ENCODE measurements at regions not wholly inside any gene's neighbourhood (a gene's known extent, or its start where the extent isn't known, plus 50 kb on each side); places are given as distances from the start of the nearest gene placed in this dataset.
"Not testable (repeated sequence)": the region's sequence is repeated elsewhere in the genome, so short reads cannot be mapped to it uniquely, and the experiment has no call there.

DNA sequence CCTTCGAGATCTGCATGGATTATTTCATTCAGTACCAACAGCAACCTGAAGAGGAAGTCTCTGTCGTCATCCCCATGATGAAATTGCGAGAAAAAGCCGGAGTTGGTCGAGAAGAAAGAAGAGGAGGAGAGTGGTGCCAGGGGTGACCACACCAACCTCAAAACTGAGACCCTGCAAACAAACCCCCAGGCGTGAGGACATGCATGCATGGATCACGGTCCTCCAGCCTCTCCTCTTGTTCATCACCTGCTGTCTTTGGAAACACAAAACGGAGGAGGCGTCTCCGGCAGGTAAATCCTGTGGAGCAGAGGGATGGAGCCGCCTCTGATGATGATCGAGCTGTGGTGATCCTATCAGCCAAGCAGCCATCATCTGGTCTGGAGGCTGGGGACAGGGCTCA, 114.4 kb upstream of the IRX2 start:
- DNase-seq (ENCODE audit: missing footprints) (no peak), ATAC-seq (no peak)
- intact Hi-C loops (cut with DNase I): no loop called here

DNA sequence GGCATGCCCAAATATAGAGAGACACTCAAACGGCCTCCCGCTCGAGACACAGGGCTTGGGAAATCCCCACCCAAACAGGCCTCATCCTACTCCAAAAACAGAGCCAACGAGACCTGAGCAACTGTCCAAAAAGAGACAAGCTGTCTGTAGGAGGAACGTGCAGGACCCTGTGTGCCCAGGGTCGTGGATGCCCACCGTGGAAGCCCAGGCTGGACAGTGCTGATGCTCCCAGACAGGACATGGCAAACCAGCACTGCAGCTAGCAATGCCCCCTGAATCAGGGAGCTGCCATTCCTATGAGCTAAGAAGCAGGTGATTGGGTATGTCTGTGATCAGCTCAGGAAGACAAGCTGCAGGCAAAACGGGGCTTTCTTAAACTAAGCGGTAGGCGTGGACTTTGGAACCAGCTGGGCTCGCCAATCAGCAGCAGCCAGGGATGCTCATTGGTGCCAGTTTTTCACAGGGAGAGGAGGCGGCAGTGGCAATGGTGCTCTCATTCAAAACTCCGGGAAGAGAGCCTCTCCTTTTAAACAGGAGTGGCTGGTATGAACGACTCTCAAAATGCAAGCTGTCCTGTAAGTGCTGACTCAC, 113.1 kb upstream of the IRX2 start:
- intact Hi-C loops (cut with DNase I): no loop called here
- DNase-seq (ENCODE audit: missing footprints): no peak
- no peak for ATAC-seq

DNA sequence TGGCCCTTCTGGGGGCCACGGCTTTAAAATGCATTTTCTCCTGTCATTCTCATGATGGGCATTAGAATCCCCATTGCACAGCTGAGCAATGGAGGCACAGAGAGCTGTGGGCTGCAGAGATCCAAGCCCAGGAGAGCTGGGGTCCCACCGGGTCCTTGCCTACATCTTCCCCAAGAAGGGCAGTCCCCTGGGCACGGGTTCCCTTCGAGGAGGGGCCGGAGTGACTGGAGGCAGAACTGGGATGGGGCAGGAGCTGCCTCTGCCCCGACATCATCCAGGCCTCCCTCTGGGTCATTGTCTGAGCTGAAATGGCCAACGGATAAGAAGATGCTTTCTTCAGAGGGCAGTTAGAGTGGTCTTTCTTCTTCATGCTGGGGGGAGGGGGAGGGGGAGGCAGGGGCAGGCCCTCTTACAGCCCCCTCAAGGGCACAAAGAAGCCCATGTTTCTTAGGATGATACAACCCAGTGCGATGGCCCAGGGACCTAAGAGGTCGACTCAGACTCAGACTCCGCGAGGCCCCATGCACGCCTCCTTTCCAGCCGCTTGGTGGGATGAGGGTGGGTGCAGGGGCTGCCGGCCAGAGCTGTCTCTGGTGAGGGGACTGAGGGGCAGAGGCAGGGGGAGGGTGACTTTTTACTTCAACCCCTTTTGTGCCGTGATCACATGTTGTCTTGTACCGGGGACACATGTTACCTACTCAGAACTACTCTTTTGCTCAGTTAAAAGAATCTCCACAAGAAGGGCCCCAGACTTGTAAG, 112.4 kb upstream of the IRX2 start:
- intact Hi-C loops (cut with DNase I): no loop called here
- no peak for DNase-seq (ENCODE audit: missing footprints)
- no peak for ATAC-seq

DNA sequence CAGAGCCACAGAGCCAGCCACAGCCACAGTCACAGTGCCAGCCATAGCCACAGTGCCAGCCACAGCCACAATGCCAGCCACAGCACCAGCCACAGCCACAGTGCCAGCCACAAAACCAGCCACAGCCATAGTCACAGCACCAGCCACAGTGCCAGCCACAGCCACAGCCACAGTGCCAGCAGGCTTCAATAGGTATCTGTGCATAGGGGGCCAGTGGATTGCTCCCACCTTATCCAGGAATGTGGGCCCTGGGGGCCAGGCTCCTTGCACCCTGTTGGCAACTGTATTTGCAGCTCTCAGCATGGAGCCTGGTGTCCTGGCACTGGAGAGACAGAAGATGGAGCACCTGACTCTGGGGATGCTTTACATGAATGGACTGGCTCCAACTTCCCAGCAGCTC, 111.7 kb upstream of the IRX2 start:
- ATAC-seq: no peak
- intact Hi-C loops (cut with DNase I): no loop called here

DNA sequence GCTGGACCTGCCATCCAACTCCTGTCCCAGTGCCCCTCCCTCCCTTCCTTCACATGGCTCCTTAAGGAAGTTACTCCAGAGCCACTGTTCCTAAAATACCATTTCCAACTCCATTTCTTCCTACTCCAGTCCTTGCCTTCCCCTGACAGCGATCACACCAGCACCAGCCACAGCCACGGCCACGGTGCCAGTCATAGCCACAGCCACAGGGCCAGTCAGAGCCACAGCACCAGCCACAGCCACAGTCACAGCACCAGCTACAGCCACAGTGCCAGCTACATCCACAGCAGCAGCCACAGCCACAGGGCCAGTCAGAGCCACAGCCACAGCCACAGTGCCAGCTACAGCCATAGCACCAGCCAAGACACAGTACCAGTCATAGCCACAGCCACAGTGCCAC, 110.7 kb upstream of the IRX2 start:
- intact Hi-C loops (cut with DNase I); DNase-seq (ENCODE audit: missing footprints); ATAC-seq: not testable (repeated sequence)

More for the DNA sequence above, 111.7 kb upstream of the IRX2 start:
- DNase-seq (ENCODE audit: missing footprints): no peak

DNA sequence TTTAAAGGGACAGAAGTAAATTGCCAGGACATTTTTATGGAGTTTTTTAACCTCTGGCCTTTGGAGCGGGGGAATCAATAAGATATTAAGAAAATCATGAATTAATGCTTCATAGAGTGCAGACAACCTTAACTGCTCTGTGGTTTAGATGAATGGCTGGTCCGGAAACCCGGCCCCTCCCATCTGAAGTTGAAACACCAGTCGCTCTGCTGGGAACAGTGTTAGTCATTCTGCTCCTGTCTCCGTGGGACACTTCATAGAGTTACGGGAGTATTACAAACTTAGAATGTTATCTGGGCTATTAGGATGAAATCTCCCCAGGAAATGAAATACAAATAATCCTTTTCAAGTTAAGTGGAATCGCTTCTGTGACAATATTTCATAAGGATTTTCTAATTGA, 110.1 kb upstream of the IRX2 start:
- intact Hi-C loops (cut with DNase I): no loop called here
- no peak for ATAC-seq
- no peak for DNase-seq (ENCODE audit: missing footprints)

DNA sequence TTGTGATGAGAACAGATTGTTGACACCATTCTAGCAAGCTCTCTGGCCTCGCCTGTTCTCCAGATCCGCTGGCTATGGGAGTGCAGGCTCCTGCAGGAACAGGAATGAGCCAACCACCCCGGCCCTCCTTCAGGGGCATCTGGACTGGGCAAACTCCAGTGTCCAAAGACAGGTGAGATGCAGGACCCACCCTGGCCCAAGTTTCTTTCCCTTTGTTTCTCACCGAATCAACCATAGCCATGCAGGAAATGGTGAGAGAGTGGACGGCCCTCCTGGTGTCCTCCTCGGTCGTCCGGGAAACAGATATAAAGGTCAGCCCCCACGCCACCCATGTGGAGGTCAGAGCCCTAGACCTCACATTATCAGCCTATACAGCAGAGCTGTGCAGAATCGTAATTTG, 108.6 kb upstream of the IRX2 start:
- DNase-seq (ENCODE audit: missing footprints) (no peak), ATAC-seq (no peak)
- intact Hi-C loops (cut with DNase I): no loop called here

DNA sequence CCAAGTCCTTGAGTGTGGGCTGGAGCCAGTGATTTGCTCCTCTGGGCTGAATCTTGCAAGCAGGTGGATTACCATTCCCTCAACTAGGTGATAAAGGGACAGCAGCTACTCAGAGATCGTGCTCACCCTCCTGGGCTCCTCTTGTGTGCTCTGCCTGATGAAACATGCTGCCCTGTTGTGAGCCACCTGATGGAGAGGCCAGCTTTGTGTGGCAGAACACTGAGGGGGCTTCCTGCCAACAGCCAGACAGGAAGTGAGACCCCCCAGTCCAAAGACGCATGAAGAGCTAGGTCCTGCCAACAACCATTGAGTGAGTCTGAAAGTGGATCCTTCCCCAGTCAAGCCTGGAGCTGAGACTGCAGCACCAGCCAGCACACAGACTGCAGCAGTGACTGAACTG, 106.4 kb upstream of the IRX2 start:
- intact Hi-C loops (cut with DNase I): no loop called here
- DNase-seq (ENCODE audit: missing footprints): no peak
- ATAC-seq: no peak

DNA sequence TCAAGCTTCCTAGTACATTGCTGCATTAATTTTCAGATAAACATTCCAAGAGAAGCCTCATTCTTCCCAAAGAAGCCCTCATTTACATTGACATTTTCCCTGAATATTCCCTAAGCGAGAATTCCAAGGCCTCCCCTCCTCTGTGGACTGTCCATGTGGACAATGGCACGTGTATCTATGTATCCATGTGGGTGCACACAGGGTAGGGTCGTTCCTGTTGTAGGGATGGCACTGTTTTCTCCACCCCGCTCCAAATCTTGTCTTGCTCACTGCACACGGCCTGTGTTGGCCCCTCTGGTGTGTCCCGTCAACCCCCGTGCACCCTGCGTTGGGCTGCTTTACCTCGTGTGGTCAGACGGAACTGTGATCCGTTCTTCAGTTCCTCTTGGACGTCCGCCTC, 104.7 kb upstream of the IRX2 start:
- no peak for DNase-seq (ENCODE audit: missing footprints)
- intact Hi-C loops (cut with DNase I): no loop called here
- ATAC-seq: no peak

DNA sequence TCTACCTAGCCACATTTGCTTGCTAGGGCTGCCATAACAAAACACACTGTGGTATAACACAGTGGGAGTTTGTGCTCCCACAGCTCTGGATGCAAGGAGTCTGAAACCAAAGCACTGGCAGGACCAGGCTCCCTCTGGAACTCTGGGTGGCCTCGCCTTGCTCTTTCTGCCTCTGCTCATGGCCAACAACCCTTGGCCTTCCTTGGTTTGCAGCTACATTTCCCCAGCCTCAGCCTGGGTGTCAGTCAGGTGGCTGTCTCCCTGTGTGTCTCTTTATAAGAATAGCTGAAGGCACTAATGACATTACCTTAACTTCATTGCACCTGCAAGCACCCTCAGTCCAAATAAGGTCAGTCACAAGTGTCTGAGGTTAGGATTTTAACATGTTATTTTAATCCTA, 101.0 kb upstream of the IRX2 start:
- intact Hi-C loops (cut with DNase I): no loop called here
- DNase-seq (ENCODE audit: missing footprints): no peak
- no peak for ATAC-seq

DNA sequence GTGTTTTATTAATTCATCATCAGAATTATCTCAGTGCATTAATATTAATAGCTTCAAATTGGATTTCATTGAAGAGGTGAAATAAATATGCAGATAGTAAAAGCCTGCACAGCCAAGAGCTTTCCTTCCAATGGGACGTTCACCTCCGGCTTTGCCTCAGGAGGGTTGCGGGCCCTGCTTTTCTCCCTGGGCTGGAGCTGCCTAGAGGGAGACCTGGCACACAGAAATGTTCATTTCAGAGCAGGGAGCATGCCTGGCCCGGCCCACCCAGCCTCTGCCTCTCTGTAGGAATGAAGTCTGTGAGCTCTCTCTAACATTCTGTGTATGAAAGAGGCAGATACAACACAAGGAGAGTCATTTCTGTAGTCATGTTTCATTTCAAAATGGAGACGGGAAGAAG, 100.4 kb upstream of the IRX2 start:
- ATAC-seq (no peak), DNase-seq (ENCODE audit: missing footprints) (no peak)
- intact Hi-C loops (cut with DNase I): no loop called here

DNA sequence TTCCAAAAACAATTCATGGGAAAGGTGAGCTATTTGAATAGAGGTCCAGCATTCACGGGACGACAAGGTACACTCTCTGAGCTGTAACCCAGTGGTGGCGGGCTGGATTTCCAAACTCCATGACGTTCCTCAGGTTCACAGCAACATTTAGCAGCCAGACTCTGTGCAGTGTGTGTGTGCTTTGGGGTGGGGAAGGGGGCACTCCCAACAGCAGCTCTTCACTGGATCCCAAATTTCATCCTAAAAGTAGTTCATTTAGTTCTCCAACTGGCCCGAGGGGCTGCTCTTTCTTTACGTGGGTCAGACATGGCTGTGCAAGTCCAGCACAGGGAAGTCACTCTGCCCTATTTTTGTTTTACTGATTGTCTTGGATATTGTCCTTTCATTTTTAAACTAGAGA, 98.0 kb upstream of the IRX2 start:
- ATAC-seq: no peak
- no peak for DNase-seq (ENCODE audit: missing footprints)
- intact Hi-C loops (cut with DNase I): no loop called here

DNA sequence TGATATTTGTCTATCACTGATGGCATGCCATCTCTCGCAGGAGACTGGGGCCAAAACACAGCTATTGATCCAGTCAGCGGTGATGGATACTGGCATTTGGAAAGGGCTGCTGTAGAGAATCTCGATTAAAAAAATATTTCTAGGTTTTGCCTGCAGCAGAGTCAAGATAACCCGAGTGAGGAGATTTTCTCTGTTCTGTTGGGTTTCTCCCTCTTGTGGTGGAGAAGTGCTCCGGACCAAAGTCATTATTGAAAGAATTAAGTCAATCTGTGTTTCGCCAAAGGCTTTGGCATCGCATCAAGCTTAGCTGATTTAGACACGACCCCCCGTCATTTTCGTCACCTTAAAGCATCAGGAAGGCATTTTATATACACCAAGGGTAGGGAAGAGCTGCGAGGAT, 97.1 kb upstream of the IRX2 start:
- intact Hi-C loops (cut with DNase I): no loop called here

DNA sequence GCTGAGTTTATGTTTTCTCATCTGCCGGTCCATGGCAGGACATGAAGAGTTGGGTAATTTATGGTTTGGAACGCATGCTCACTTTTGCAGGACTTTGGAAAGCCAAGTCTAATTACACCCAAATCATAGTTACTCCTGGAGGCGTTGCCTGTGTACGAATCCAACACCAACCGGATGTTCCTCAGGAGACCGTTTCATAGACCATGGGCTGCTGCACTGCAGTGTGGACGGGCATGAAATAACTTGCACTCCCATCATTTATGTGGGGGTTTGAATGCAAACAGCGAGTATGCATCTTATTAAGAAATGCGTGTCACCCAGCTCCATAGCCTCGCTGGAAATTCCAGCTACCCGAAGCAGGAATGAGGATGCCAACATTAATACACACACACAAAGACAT, 96.1 kb upstream of the IRX2 start:
- DNase-seq (ENCODE audit: missing footprints) (no peak), ATAC-seq (no peak)
- intact Hi-C loops (cut with DNase I): no loop called here

More for the DNA sequence above, 97.1 kb upstream of the IRX2 start:
- ATAC-seq: no peak
- DNase-seq (ENCODE audit: missing footprints): no peak

DNA sequence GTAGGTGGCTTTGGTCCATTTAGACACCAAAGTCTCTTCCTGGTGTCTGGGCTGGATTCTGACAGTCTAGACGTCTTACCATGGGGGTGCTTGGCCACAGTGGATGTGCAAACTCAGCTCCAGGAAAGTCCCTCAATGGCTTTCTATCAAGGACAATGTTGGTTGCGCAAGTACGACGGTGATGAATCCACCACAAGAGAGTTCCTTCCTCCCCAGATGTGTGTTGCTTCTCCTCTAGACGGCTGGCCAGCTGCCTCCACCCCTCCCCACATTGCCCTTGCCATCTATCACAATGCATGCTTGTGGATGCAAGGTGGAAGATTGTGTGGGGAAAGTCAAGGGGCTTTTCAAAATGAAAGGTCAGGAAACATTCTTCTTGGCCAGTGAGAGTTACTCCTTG, 89.7 kb upstream of the IRX2 start:
- ATAC-seq (no peak), DNase-seq (ENCODE audit: missing footprints) (no peak)
- intact Hi-C loops (cut with DNase I): no loop called here

DNA sequence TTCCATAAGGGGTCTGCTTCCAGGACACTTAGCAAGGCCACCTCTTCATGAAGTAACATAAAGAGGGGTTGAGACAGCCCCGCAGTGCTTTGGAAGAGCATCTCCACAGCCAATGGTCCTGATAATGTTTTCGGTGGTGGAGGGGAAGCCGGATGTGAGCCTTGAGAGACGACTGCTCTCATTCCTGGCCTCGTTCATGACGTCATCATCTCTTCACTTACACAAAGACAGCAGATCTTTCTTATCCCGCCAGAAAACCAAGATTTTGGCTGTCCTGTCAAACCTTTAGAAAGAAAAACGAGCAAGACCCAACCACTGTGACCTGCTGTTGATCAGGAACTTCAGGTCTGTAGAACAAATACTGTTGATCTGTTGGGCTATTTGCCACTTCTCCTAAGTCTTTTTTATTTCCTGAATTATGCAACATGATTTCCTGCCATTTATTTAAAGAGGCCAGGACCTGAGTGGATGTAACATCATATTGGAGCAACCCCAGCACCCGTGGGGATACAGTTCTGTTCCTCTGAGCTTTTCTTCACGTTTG, 89.0 kb upstream of the IRX2 start:
- intact Hi-C loops (cut with DNase I): no loop called here
- DNase-seq (ENCODE audit: missing footprints) (no peak), ATAC-seq (no peak)

DNA sequence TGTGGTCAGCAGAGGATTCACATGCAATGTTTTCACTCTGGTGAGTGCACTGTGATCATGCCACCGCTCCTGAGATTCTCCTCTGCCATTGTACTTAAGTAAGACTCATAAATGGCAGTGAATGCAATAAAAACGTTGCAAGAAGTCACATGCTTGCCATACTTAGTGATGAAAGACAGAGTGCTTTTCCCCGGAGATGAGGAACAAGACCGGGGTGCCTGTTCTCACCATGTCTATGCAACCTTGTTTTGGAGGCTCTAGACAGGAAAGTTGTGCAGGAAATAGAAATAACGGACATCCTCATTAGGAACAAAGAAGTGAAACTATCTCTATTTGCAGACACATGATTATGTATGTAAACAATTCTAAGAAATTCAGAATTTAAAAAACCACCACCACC, 84.7 kb upstream of the IRX2 start:
- intact Hi-C loops (cut with DNase I): no loop called here
- ATAC-seq (no peak), DNase-seq (ENCODE audit: missing footprints) (no peak)

DNA sequence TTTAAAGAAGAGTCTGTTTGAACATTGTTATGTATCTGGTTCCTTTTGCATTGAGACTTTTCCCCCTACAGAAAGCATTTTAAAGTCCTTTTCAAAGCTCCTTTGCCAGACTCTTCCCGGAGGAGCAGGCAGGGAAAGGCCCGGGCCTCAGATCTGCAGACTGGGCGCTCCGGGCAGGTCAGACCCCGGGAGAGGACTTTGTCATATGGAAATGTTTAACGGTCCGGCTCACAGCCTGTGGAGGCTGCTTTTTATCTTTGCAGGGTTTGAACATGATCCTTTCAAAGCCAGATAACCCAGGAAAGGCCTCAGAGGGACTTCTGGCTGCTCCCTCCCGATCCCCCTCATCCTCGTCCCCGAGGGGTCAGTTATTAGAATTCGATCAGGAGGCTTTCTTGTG, 82.1 kb upstream of the IRX2 start:
- intact Hi-C loops (cut with DNase I): no loop called here
- DNase-seq (ENCODE audit: missing footprints) (no peak), ATAC-seq (no peak)

DNA sequence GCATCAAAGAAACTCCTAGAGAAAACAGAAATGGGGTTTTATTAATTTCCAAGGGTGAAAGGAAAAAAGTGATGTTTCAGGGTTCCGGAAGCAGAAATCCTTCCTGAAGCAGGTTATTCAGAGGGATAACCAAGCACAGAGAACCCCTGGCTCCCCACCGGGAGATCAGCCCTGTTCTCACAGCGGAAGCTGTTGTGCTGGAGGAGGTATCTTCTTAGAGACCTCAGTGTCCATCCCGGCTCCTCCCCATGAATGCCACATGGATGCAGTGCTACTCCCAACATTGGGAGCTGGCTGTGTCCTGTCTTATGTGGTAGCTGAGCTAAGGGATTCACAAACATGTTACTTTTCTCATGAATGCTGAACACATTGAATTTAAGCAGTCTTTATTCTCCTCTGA, 80.9 kb upstream of the IRX2 start:
- ATAC-seq (no peak), DNase-seq (ENCODE audit: missing footprints) (no peak)
- intact Hi-C loops (cut with DNase I): no loop called here

DNA sequence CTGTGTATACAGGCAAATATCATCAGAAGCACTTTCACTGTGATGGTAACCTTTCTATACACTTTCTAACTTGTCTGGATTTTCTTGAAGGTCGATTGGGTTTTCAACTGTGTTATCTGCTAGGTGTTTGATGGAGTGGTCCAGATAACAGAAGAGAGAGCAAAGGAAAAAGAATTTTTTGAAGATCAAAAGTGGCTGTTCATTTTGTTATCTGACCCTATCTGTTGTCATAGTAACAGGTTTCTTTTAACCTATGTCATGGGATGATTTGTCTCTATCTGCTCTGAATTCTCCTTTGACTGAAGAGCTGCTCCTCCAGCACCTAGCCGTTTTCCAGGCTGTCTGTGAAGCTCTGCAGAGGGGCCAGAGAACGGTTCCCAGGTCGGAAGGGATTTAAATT, 77.8 kb upstream of the IRX2 start:
- DNase-seq (ENCODE audit: missing footprints): no peak
- ATAC-seq: no peak
- intact Hi-C loops (cut with DNase I): no loop called here

DNA sequence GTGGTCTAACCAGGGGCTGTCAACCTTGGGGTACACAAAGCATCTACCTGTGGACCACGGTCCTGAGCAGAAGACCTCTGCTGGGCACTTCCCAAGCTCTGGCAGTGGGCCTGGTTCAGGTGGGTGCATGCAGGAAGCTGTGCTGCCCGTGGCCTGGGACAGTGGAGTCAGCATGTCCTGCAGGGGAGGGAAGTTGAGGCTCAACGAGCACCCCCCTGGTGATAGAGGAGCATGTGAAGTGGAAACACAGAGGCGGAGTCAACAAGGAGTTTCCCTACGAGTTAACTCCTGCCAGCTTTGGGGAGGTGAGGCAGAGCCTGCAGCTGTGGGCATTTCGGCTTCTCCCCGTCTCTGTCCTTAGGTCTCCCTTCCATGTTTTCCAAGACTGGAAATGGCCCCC, 67.5 kb upstream of the IRX2 start:
- ATAC-seq (no peak), DNase-seq (ENCODE audit: missing footprints) (no peak)
- intact Hi-C loops (cut with DNase I): no loop called here
